H1 (cell line): ENCODE measurements at regions not wholly inside any gene's neighbourhood (a gene's known extent, or its start where the extent isn't known, plus 50 kb on each side); places are given as distances from the start of the nearest gene placed in this dataset.

Experiments used
- CTCF ChIA-PET: fragments of 300-600 bp; sonication (Branson Sonifier 250); formaldehyde crosslinking; loops from one replicate; lab custom pipeline; 2021; ENCODE audit not compliant: partially characterized antibody; lab: Charles Lee
- POLR2A ChIA-PET: fragments of 300-600 bp; sonication (Branson Sonifier 250); formaldehyde crosslinking; loops from one replicate; lab custom pipeline; 2021; ENCODE audit warnings: inconsistent platforms; ENCODE audit not compliant: partially characterized antibody; lab: Charles Lee
- DNase-seq, 2 experiments: peaks; one replicate each; pipeline versions ENCODE4 v3.0.0 to v3.0.0-alpha.2; 2010 to 2022; ENCODE audit warnings: low spot score in 2 of 2, low read depth in 1 of 2, mixed read lengths in 1 of 2
- FAIRE-seq: peaks from 2 replicates; lab custom pipeline; 2011; peaks lifted over from hg19 to GRCh38; lab: Jason Lieb, UNC
- H2AFZ ChIP-seq: 2 replicates; pipeline ENCODE4 v1.8.1; 2012; ENCODE audit warnings: low read length, inconsistent platforms
- H2AK5ac ChIP-seq: 2 replicates; pipeline ENCODE4 v1.6.1; 2013; ENCODE audit warnings: low read depth, low read length
- H2BK120ac ChIP-seq: replicated peaks from 2 replicates; pipeline ENCODE3; 2013; ENCODE audit warnings: low read depth, low read length, inconsistent platforms
- H2BK12ac ChIP-seq: 2 replicates; pipeline ENCODE4 v1.6.1; 2013; ENCODE audit warnings: low read depth, low read length
- H2BK15ac ChIP-seq: 2 replicates; pipeline ENCODE4 v1.6.1; 2013; ENCODE audit warnings: low read length
- H2BK20ac ChIP-seq: 2 replicates; pipeline ENCODE4 v1.6.1; 2013; ENCODE audit warnings: low read length
- H2BK5ac ChIP-seq: 2 replicates; pipeline ENCODE4 v1.6.1; 2013; ENCODE audit warnings: low read depth, low read length
- H3K14ac ChIP-seq: 2 replicates; pipeline ENCODE4 v1.6.1; 2013; ENCODE audit warnings: inconsistent platforms; ENCODE audit not compliant: insufficient read length
- H3K18ac ChIP-seq: 2 replicates; pipeline ENCODE4 v1.6.1; 2013; ENCODE audit warnings: low read length; ENCODE audit errors: extremely low read depth
- H3K23ac ChIP-seq: 2 replicates; pipeline ENCODE4 v1.6.1; 2013; ENCODE audit warnings: inconsistent platforms; ENCODE audit not compliant: insufficient read length
- H3K23me2 ChIP-seq: 2 replicates; pipeline ENCODE4 v1.6.1; 2013; ENCODE audit warnings: low read depth, low read length
- H3K27ac ChIP-seq: 2 replicates; pipeline ENCODE4 v1.6.1; 2011; ENCODE audit warnings: low read depth, low read length, inconsistent platforms
- H3K27me3 ChIP-seq, 4 experiments: replicated peaks in 1 of 4; 1 replicate in 1 of 4; 2 replicates in 3 of 4; pipeline versions ENCODE4 v1.6.1 to v1.8.1; 2011 to 2013; ENCODE audit warnings: low read length in 3 of 4, mild to moderate bottlenecking in 3 of 4, inconsistent platforms in 2 of 4, mixed read lengths in 2 of 4, moderate library complexity in 1 of 4; ENCODE audit not compliant: control insufficient read depth in 3 of 4, insufficient read depth in 3 of 4; ENCODE audit errors: extremely low read depth in 1 of 4
- H3K36me3 ChIP-seq, 4 experiments: 2 replicates each; pipeline versions ENCODE4 v1.6.1 to v1.8.1; 2011 to 2013; ENCODE audit warnings: mild to moderate bottlenecking in 4 of 4, low read length in 3 of 4, moderate library complexity in 2 of 4, control low read depth in 1 of 4, inconsistent platforms in 1 of 4; ENCODE audit not compliant: insufficient read depth in 4 of 4, control insufficient read depth in 2 of 4
- H3K4ac ChIP-seq: replicated peaks from 2 replicates; pipeline ENCODE3; 2013; ENCODE audit warnings: low read length, low read depth, mixed read lengths, inconsistent platforms; ENCODE audit not compliant: insufficient read length
- H3K4me1 ChIP-seq, 4 experiments: replicated peaks in 1 of 4; 1 replicate in 1 of 4; 2 replicates in 3 of 4; pipeline versions ENCODE4 v1.6.1 to v1.8.1; 2011 to 2013; ENCODE audit warnings: low read length in 3 of 4, inconsistent platforms in 2 of 4, mixed read lengths in 1 of 4; ENCODE audit not compliant: insufficient read depth in 4 of 4, control insufficient read depth in 3 of 4
- H3K4me2 ChIP-seq, 2 experiments: 2 replicates each; pipeline versions ENCODE4 v1.6.1 to v1.8.1; 2011 to 2013; ENCODE audit warnings: low read depth in 2 of 2, low read length in 2 of 2, control low read depth in 1 of 2, inconsistent platforms in 1 of 2, mild to moderate bottlenecking in 1 of 2; ENCODE audit not compliant: insufficient read depth in 1 of 2
- H3K4me3 ChIP-seq, 4 experiments: fragments of 200-600, 300-600 bp in 1 of 4; sonication (generic), shearing (Covaris generic), sonication (Bioruptor Twin) in 1 of 4; 2 replicates each; pipeline versions ENCODE4 v1.5.1 to v1.8.1; 2011 to 2016; ENCODE audit warnings: low read length in 4 of 4, low read depth in 3 of 4, control low read depth in 2 of 4, inconsistent platforms in 2 of 4, mild to moderate bottlenecking in 2 of 4, mixed read lengths in 1 of 4, moderate library complexity in 1 of 4; ENCODE audit not compliant: insufficient read depth in 2 of 4; ENCODE audit errors: extremely low read depth in 1 of 4
- H3K56ac ChIP-seq: replicated peaks from 2 replicates; pipeline ENCODE3; 2013; ENCODE audit warnings: low read depth, mild to moderate bottlenecking, mixed read lengths, low read length, inconsistent platforms; ENCODE audit not compliant: insufficient read length
- H3K79me1 ChIP-seq: 2 replicates; pipeline ENCODE4 v1.6.1; 2013; ENCODE audit warnings: low read depth, low read length, control low read depth
- H3K79me2 ChIP-seq, 2 experiments: 2 replicates each; pipeline versions ENCODE4 v1.6.1 to v1.8.1; 2012 to 2013; ENCODE audit warnings: low read length in 2 of 2, mild to moderate bottlenecking in 2 of 2, inconsistent platforms in 1 of 2; ENCODE audit not compliant: insufficient read depth in 2 of 2, control insufficient read depth in 1 of 2
- H3K9ac ChIP-seq, 4 experiments: replicated peaks in 1 of 4; 1 replicate in 1 of 4; 2 replicates in 3 of 4; pipeline versions ENCODE4 v1.6.1 to v1.8.1; 2011 to 2013; ENCODE audit warnings: low read depth in 3 of 4, low read length in 3 of 4, control low read depth in 2 of 4, mild to moderate bottlenecking in 2 of 4, moderate library complexity in 2 of 4, inconsistent platforms in 1 of 4; ENCODE audit errors: extremely low read depth in 1 of 4
- H3K9me3 ChIP-seq, 2 experiments: 2 replicates each; pipeline versions ENCODE4 v1.6.1 to v1.8.1; 2012 to 2013; ENCODE audit warnings: mild to moderate bottlenecking in 2 of 2, moderate library complexity in 2 of 2, control low read depth in 1 of 2, inconsistent platforms in 1 of 2, low read depth in 1 of 2, low read length in 1 of 2, mixed read lengths in 1 of 2; ENCODE audit not compliant: insufficient read depth in 2 of 2
- H4K20me1 ChIP-seq, 2 experiments: replicated peaks in 1 of 2; 2 replicates each; pipeline versions ENCODE3 to v1.8.1; 2011 to 2013; ENCODE audit warnings: inconsistent platforms in 2 of 2, low read length in 2 of 2, mild to moderate bottlenecking in 1 of 2; ENCODE audit not compliant: insufficient read depth in 2 of 2, control insufficient read depth in 1 of 2
- H4K5ac ChIP-seq: 2 replicates; pipeline ENCODE4 v1.6.1; 2013; ENCODE audit warnings: low read length, low read depth, mixed read lengths, inconsistent platforms; ENCODE audit not compliant: insufficient read length
- H4K8ac ChIP-seq: 2 replicates; pipeline ENCODE4 v1.8.0; 2013; ENCODE audit warnings: mild to moderate bottlenecking, moderate library complexity, low read length, inconsistent platforms; ENCODE audit not compliant: insufficient read depth; ENCODE audit errors: extremely low read depth
- H4K91ac ChIP-seq: replicated peaks from 2 replicates; pipeline ENCODE3; 2013; ENCODE audit warnings: low read length, mixed read lengths, inconsistent platforms; ENCODE audit not compliant: insufficient read length
- ASH2L ChIP-seq: fragments of 200-600, 300-600 bp; sonication (generic); IDR thresholded peaks from one replicate; pipeline ENCODE4 v1.7.1; 2017; ENCODE audit warnings: low read length
- BRCA1 ChIP-seq: IDR thresholded peaks from 2 replicates; pipeline ENCODE4 v1.6.1; 2012; ENCODE audit warnings: low read depth, low read length, improper control_type of control experiment
- CBX8 ChIP-seq: fragments of 300-800, 300-1000 bp; sonication (generic); IDR thresholded peaks from 2 replicates; pipeline ENCODE4 v1.7.1; 2016; ENCODE audit warnings: low read depth, low read length, borderline replicate concordance
- EGR1 ChIP-seq: IDR thresholded peaks from 2 replicates; pipeline ENCODE4 v1.6.1; 2011; ENCODE audit warnings: low read depth, low read length, borderline replicate concordance
- HDAC2 ChIP-seq, 2 experiments: fragments of 300-600 bp in 1 of 2; sonication (generic) in 1 of 2; IDR thresholded peaks; 2 replicates each; pipeline ENCODE4 v1.6.1; 2011 to 2012; ENCODE audit warnings: low read depth in 2 of 2, low read length in 2 of 2, mild to moderate bottlenecking in 2 of 2, moderate library complexity in 2 of 2, borderline replicate concordance in 1 of 2, inconsistent platforms in 1 of 2
- NANOG ChIP-seq: IDR thresholded peaks from 2 replicates; pipeline ENCODE4 v1.6.1; 2011; ENCODE audit warnings: low read length, low read depth, mild to moderate bottlenecking, inconsistent platforms; ENCODE audit not compliant: insufficient read depth, poor library complexity, severe bottlenecking
- WGBS, 2 experiments: shearing (Covaris generic) in 1 of 2; methylation state at CpG; one replicate each; pipeline versions ENCODE4 v1.1.6 to v1.1.7; 2013 to 2015; ENCODE audit warnings: low lambda C conversion rate in 2 of 2, mixed read lengths in 2 of 2, inconsistent platforms in 1 of 2, low coverage in 1 of 2, missing lambda C conversion rate in 1 of 2; ENCODE audit not compliant: insufficient replicate concordance in 2 of 2, insufficient coverage in 1 of 2, insufficient read length in 1 of 2; ENCODE audit errors: extremely low coverage in 1 of 2, missing lambda C conversion rate in 1 of 2; 5-methylcytosine and 5-hydroxymethylcytosine counted together

GRCh38 chr5:116897291-116897690 is 322.7 kb upstream of the SEMA6A start:
- no peaks in the 10 kb centered on the region for H4K20me1 ChIP-seq
- no peak overlapping the region for H3K14ac ChIP-seq
- no peak for TF ChIP-seq HDAC2 (IDR thresholded peaks at IDR 0.05; ENCODE audit: borderline replicate concordance in 1 of 2, low read depth in 2 of 2, low read length in 2 of 2)
- TF ChIP-seq EGR1 = no peak
- TF ChIP-seq CBX8 = no peak
- TF ChIP-seq ASH2L = no peak
- no peak for TF ChIP-seq NANOG
- TF ChIP-seq BRCA1 = no peak
- H3K36me3 ChIP-seq = no peaks in the 10 kb centered on the region
- H2BK20ac ChIP-seq = no peak overlapping the region
- no peak overlapping the region for H3K4me3 ChIP-seq
- no peak overlapping the region for H3K56ac ChIP-seq
- no peak overlapping the region for H2BK12ac ChIP-seq
- H3K23me2 ChIP-seq = no peaks in the 10 kb centered on the region
- no peak overlapping the region for H3K23ac ChIP-seq
- H3K4me1 ChIP-seq = no peaks in the 10 kb centered on the region
- H4K8ac ChIP-seq = no peak overlapping the region
- CTCF ChIA-PET = interaction anchor here (1.6 kb wide), 1 partner anchor 9 kb away, joined by 4 read pairs; no protein-coding TSS in a partner anchor
- 95% methylated on average over 3 of the region's 3 CpGs; no CpG with 5 or more reads in 1 of the 2 experiments for WGBS, 2 experiments
- no peak overlapping the region for H4K5ac ChIP-seq
- H2BK120ac ChIP-seq = no peak overlapping the region
- FAIRE-seq (no peak), DNase-seq (no peak)
- no peak overlapping the region for H2BK5ac ChIP-seq
- no peak overlapping the region for H3K4ac ChIP-seq
- no peak overlapping the region for H2AK5ac ChIP-seq
- POLR2A ChIA-PET = interaction anchor here (0.6 kb wide), 1 partner anchor 1479 kb away, joined by 3 read pairs; no protein-coding TSS in a partner anchor
- H3K18ac ChIP-seq = no peak overlapping the region
- H3K27me3 ChIP-seq = no peaks in the 10 kb centered on the region
- H3K27ac ChIP-seq = no peak overlapping the region
- H3K9ac ChIP-seq = no peak overlapping the region
- H3K79me2 ChIP-seq = no peaks in the 10 kb centered on the region
- no peak overlapping the region for H4K91ac ChIP-seq
- no peaks in the 10 kb centered on the region for H3K9me3 ChIP-seq
- H2BK15ac ChIP-seq = no peak overlapping the region
- no peak overlapping the region for H2AFZ ChIP-seq
- H3K79me1 ChIP-seq = no peaks in the 10 kb centered on the region
- no peak overlapping the region for H3K4me2 ChIP-seq
